Epithelial cell of proximal tubule (primary cell): ENCODE measurements at regions not wholly inside any gene's neighbourhood (a gene's known extent, or its start where the extent isn't known, plus 50 kb on each side); places are given as distances from the start of the nearest gene placed in this dataset.

ENCODE experiments used
- DNase-seq: peaks from one replicate; pipeline ENCODE4 v3.0.0-alpha.2; 2011; ENCODE audit warnings: low read depth
- H3K4me3 ChIP-seq: 2 replicates; pipeline ENCODE4 v1.5.1; 2011; ENCODE audit warnings: low read depth, mild to moderate bottlenecking, low read length
- TF ChIP-seq, protein P1 (sequence below): conservative IDR thresholded peaks from 2 replicates; pipeline ENCODE4 v1.5.1; 2012; ENCODE audit warnings: low read depth, mild to moderate bottlenecking, low read length

DNA sequence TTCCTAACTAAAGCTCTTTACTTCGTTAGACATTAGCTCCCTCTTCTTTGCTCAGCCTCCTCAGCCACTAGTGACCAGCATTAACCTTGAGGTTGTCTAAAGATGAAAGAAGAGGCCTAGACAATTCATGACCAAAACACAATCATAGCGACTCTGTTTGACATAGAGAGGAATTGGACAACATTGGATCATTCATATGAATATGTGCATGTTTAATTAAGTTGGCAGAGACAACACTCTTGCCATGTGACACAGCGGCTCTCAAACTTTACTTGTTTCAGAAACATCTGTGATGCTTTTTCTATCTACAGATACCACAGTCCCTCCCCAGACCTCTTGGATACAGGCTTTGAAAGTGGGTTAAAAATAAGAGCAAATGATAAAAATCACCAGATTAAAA is 81.7 kb downstream of the LINC00237 start:
- TF ChIP-seq, protein P1, sequence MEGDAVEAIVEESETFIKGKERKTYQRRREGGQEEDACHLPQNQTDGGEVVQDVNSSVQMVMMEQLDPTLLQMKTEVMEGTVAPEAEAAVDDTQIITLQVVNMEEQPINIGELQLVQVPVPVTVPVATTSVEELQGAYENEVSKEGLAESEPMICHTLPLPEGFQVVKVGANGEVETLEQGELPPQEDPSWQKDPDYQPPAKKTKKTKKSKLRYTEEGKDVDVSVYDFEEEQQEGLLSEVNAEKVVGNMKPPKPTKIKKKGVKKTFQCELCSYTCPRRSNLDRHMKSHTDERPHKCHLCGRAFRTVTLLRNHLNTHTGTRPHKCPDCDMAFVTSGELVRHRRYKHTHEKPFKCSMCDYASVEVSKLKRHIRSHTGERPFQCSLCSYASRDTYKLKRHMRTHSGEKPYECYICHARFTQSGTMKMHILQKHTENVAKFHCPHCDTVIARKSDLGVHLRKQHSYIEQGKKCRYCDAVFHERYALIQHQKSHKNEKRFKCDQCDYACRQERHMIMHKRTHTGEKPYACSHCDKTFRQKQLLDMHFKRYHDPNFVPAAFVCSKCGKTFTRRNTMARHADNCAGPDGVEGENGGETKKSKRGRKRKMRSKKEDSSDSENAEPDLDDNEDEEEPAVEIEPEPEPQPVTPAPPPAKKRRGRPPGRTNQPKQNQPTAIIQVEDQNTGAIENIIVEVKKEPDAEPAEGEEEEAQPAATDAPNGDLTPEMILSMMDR: no peak
- DNase-seq: no peak
- H3K4me3 ChIP-seq: no peak overlapping the region

DNA sequence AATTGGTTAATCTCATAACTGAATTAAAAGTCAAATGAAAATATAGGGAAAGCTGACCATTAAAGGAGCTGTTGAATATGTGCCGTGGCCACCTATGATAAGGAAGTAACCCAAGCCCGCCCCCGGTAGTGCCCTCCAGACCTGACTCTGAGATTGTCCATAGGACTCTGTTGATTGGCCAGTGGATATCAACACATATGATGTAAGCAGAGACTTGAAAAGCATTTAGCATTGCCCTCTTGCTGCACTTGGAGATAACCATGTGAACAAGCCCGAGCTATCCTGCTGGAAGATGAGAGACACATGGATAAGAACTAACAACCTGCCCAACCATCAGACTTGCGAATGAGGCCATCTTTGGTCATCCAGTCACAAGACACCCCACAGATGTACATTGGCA is 83.2 kb downstream of the LINC00237 start:
- H3K4me3 ChIP-seq: no peak overlapping the region
- DNase-seq: no peak
- TF ChIP-seq, protein P1: no peak

DNA sequence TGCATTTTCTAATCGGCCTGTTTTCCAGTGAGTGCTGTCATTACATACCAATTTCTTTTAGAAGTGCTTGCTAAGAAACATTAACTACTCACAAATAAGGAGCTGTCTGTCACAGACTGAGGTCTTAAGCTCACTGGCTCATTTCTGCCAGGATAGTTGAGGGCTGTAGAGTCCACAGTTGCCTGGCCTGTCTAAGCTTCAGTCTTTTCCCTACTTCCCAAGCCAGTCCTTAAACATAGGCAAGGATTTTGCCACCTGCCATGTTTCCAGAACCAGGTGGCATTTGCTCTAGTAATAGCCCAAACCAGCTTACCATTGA is 84.7 kb downstream of the LINC00237 start:
- H3K4me3 ChIP-seq: no peak overlapping the region
- DNase-seq: no peak
- TF ChIP-seq, protein P1: no peak

DNA sequence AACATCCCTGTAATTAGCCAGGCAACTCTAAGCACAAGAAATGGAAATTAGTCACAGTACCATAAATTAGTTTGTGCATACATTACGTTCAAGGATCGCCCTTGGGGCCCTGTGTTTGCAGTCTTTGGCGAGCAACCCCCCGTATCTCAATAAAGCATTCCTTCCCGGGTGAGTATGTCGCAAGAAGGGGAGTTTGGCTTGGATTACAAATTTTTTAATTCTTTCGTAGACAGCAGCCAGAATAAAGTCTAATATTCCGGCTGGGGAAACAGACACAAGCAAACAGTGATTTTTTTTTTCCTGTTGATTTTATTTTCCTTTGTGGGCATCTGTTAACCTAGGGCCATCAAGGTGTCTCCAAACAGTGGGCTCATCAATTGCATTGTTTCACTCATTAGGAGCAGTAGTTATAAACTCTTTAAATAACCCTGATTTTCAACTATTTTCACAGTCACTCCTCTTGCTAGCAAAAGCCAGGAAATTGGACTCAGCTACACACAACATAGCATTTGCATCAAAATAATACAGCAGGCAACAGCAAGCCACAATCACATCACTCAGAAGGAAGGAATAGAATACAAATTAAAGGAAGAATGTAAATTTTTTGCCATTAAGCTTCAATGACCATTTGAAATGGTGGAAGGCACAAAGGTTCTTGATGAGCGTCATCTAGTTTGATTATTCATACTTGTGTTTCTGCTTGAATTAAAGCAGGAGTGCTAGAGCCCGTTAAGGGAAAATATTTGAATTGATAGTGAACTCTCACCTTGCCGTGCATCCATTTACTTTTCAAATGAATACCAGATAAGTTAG is 85.3 kb downstream of the LINC00237 start:
- no peak for DNase-seq
- TF ChIP-seq, protein P1: no peak
- H3K4me3 ChIP-seq: no peak overlapping the region

DNA sequence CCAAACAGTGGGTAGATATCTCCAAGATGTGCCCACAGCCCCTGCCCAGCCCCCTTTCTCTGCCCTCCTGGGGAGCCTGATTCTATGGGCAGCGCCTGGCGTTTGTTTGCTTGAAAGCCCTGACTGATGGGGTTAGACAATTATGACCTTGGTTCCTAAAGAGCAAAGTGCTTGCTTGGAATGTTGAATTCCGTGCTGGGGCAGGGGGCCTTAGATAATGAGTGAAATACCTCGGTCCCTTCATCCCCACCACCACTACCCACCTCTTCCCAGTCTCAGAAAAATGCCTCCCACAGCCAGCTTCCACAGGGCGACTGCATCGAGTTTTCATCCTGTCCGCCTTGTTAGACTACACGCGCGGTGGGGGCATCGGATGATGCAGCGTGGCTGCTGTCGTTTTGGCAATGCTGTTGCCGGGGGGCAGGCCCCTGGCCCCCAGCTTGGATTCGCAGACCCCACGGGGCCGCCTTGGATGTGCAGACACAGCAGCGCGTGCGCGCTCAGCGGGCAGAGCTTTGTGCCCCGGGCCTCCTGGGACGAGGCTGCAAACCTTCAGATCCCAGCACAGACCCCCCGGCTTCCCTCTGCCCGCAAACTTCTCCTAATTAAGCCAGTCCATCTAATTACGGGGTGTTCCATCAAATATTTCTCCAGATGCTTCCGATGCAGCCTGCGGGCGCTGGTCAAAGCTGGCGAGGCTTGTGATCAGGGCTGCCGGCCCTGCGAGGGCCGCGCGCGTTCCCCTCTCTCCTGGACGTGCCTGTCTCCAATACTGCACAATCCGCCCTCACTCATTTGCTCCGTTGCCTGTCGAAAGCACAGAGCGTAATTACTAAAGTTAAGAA is 86.1 kb downstream of the LINC00237 start:
- TF ChIP-seq, protein P1: no peak
- DNase-seq: no peak
- no peak overlapping the region for H3K4me3 ChIP-seq

DNA sequence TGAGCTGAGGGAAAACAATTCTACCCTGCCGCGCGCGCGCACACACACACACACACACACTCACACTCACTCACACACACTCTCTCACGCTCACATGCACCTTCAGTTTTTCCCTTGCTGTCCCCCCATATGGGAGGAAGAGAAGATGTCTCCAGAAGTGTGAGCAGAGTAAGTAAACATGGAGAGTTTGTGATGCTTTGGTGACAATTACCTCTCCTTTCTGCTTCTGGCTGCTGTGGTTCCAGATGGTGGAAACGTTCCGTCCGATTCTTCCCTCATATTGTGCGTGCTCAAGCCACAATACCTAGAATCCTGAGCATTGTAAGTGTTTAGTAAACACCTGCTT is 86.7 kb downstream of the LINC00237 start:
- TF ChIP-seq, protein P1: no peak
- no peak overlapping the region for H3K4me3 ChIP-seq
- no peak for DNase-seq
